ENCODE measurements at regions not wholly inside any gene's neighbourhood (a gene's known extent, or its start where the extent isn't known, plus 50 kb on each side); places are given as distances from the start of the nearest gene placed in this dataset.

DNA sequence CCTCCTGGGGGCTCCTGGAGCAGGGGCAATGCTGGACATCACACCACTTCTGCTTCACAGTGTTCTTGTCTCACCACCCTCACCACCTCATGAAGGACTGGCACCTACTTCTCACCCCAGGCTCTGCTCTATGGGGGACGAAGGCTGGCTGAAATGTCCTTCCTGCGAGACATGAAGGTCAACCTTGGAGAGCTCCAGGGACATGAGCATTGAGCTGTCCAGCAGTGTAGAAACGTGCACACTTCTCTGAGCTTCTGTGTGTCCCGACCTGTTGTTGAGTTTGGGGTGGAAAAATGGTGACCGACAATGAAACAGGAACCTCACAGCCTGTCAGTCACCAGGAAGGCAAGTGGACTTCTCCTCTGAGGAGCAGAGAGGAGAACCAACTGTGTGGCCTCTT is 68.6 kb upstream of the ADAMTS16 start:
- no peak for DNase-seq (ENCODE audit: low read depth)
- Histone ChIP-seq H3K36me3 (ENCODE audit: control insufficient read depth, insufficient read depth, low read length, severe bottlenecking) (no peaks in the 10 kb centered on the region), H3K9me3 (ENCODE audit: control insufficient read depth, low read length) (no peaks in the 10 kb centered on the region), H3K4me1 (ENCODE audit: control insufficient read depth, insufficient read depth, low read length) (no peaks in the 10 kb centered on the region), H3K27me3 (replicated peaks; ENCODE audit: control insufficient read depth, insufficient read depth, low read length) (peaks cover 50% of the 10 kb centered on the region), H3K4me3 (ENCODE audit: low read length) (no peak overlapping the region), H3K9ac (ENCODE audit: low read length) (no peak overlapping the region)

DNA sequence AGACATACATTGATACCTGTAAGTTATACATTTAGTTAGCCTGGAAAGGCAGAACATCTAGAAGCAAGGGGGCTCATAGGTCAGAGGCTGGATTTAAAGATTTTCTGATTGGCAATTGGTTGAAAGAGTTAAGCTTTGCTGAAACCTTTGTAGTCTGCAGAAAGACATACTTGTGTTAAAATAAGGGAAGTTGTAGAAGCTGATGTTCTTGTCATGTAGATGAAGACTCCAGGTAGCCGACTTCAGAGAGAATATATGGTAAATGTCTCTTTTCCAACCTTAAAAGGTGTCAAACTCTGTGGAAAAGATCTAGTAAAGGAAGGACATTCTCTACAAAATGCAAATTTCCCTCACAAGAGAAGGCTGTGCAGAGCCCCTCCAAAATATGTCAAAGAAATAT is 62.9 kb upstream of the ADAMTS16 start:
- H3K4me1 ChIP-seq (ENCODE audit: control insufficient read depth, insufficient read depth, low read length), result no peaks in the 10 kb centered on the region
- H3K4me3 ChIP-seq (ENCODE audit: low read length), result no peak overlapping the region
- H3K27me3 ChIP-seq (replicated peaks; ENCODE audit: control insufficient read depth, insufficient read depth, low read length), result peaks cover 31% of the 10 kb centered on the region
- no peak overlapping the region for H3K9ac ChIP-seq (ENCODE audit: low read length)
- no peaks in the 10 kb centered on the region for H3K36me3 ChIP-seq (ENCODE audit: control insufficient read depth, insufficient read depth, low read length, severe bottlenecking)
- H3K9me3 ChIP-seq (ENCODE audit: control insufficient read depth, low read length), result no peaks in the 10 kb centered on the region
- DNase-seq (ENCODE audit: low read depth), result no peak

DNA sequence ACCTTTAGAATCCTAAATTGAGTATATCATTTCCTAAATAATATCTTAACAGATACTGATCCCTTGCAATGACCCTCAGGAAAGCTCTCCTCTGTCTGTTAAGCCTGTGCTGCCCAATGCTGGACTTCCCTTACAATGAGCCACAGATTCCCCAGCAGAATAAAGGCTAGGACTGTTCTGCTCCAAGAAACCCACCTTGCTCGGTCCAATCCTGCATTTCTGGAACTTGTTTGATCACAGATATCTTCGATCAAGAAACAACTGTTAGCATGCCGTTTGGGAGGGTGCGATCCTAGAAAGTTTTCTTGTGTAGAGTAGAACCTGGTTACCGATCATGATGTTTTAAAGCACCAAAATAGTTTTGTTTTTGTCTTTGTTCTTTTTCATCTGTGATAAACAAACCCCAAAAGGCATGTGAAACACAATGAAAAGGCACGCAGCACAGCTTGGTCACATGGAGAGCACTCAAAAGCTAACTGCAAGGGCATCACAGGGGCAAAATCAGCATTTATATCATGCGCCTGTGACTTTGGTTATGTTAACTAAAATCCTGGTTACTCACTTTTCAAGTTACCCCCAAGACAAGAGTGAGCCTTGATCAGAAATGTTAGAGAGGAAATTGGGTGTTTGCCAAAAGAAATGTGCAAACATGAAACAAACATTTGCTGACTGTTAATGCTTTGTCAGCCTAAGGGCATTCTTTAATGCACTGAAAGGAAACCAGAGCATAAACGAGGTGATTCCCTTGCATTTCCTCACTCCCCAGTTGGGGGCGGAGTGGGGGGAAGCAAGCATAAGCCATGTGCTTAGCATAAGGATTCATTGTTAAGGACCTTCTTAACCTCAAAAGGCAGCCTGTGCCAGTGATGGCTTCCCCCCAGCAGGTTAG is 61.9 kb upstream of the ADAMTS16 start:
- no peaks in the 10 kb centered on the region for H3K4me1 ChIP-seq (ENCODE audit: control insufficient read depth, insufficient read depth, low read length)
- no peak for DNase-seq (ENCODE audit: low read depth)

DNA sequence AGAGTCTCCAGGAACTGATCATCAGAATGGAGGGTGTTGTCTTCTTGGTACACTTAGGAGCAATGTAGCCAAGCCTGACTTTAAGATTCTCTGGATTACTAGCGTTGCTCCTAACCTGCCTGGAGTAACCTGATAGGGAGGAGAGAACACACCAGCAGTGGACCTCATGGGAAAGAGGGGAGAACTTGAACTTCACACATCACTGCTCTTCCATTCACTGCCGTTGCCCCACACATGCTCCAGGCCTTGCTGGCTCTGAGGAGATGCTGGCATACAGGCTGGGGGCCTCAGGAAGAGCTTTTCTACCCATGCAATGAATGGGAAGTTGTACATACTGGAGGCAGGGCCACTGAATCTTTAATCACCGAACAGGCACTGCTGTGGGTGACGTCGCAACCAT is 60.3 kb upstream of the ADAMTS16 start:
- H3K9me3 ChIP-seq (ENCODE audit: control insufficient read depth, low read length), result no peaks in the 10 kb centered on the region
- peaks cover 19% of the 10 kb centered on the region for H3K27me3 ChIP-seq (replicated peaks; ENCODE audit: control insufficient read depth, insufficient read depth, low read length)
- DNase-seq (ENCODE audit: low read depth), result no peak
- no peak overlapping the region for H3K9ac ChIP-seq (ENCODE audit: low read length)
- H3K36me3 ChIP-seq (ENCODE audit: control insufficient read depth, insufficient read depth, low read length, severe bottlenecking), result no peaks in the 10 kb centered on the region
- no peak overlapping the region for H3K4me3 ChIP-seq (ENCODE audit: low read length)
- no peaks in the 10 kb centered on the region for H3K4me1 ChIP-seq (ENCODE audit: control insufficient read depth, insufficient read depth, low read length)

More for the DNA sequence above, 61.9 kb upstream of the ADAMTS16 start:
- Histone ChIP-seq H3K4me3 (ENCODE audit: low read length) (no peak overlapping the region), H3K9ac (ENCODE audit: low read length) (no peak overlapping the region), H3K9me3 (ENCODE audit: control insufficient read depth, low read length) (no peaks in the 10 kb centered on the region), H3K27me3 (replicated peaks; ENCODE audit: control insufficient read depth, insufficient read depth, low read length) (peaks cover 24% of the 10 kb centered on the region), H3K36me3 (ENCODE audit: control insufficient read depth, insufficient read depth, low read length, severe bottlenecking) (no peaks in the 10 kb centered on the region)

- no peaks in the 10 kb centered on the region for H3K36me3 ChIP-seq (ENCODE audit: control insufficient read depth, insufficient read depth, low read length, severe bottlenecking)
Measured at GRCh38 chr5:5080790-5081189, 59.3 kb upstream of the ADAMTS16 start.

GRCh38 chr5:5085381-5085780 is 54.7 kb upstream of the ADAMTS16 start:
- DNase-seq (ENCODE audit: low read depth), result no peak
- no peaks in the 10 kb centered on the region for H3K9me3 ChIP-seq (ENCODE audit: control insufficient read depth, low read length)
- no peaks in the 10 kb centered on the region for H3K4me1 ChIP-seq (ENCODE audit: control insufficient read depth, insufficient read depth, low read length)
- H3K4me3 ChIP-seq (ENCODE audit: low read length), result no peak overlapping the region
- H3K27me3 ChIP-seq (replicated peaks; ENCODE audit: control insufficient read depth, insufficient read depth, low read length), result peaks cover 5% of the 10 kb centered on the region
- H3K36me3 ChIP-seq (ENCODE audit: control insufficient read depth, insufficient read depth, low read length, severe bottlenecking), result no peaks in the 10 kb centered on the region
- no peak overlapping the region for H3K9ac ChIP-seq (ENCODE audit: low read length)

More at GRCh38 chr5:5080790-5081189, 59.3 kb upstream of the ADAMTS16 start:
- no peak for DNase-seq (ENCODE audit: low read depth)
- no peaks in the 10 kb centered on the region for H3K4me1 ChIP-seq (ENCODE audit: control insufficient read depth, insufficient read depth, low read length)
- H3K9ac ChIP-seq (ENCODE audit: low read length), result no peak overlapping the region
- peaks cover 19% of the 10 kb centered on the region for H3K27me3 ChIP-seq (replicated peaks; ENCODE audit: control insufficient read depth, insufficient read depth, low read length)
- no peak overlapping the region for H3K4me3 ChIP-seq (ENCODE audit: low read length)
- H3K9me3 ChIP-seq (ENCODE audit: control insufficient read depth, low read length), result no peaks in the 10 kb centered on the region

DNA sequence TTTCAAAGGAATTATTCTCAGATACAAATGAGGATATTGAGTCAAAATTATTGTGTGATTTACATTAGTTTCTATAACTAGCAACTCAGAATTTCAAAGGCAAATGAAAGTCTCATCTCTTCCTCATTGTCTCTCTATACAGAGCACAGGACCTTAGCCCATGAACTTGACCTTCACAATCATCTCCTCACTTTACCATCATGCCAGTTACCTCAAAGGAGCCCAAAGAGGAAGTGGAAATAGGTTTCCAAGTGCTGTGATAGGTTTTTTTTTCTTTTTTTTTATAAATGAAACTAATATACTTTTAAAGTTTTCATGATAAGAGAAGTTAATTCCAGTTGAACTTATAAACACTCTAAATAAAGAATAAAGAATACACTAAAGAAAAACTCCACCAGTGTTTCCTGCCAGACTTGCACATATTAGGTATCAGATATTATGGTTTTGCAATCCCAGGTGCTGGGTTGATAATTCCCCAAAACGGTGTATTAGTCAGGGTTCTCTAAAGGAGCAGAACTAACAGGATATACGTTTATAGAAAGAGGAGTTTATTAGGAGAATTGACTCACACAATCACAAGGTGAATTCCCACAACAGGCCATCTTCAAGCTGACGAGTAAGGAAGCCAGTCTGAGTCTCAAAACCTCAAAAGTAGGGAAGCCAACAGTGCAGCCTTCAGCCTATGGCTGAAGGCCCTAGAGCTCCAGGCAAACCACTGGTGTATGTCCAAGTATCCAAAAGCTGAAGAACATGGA is 50.1 kb upstream of the ADAMTS16 start:
- H3K27me3 ChIP-seq (replicated peaks; ENCODE audit: control insufficient read depth, insufficient read depth, low read length), result no peaks in the 10 kb centered on the region
- H3K36me3 ChIP-seq (ENCODE audit: control insufficient read depth, insufficient read depth, low read length, severe bottlenecking), result no peaks in the 10 kb centered on the region
- DNase-seq (ENCODE audit: low read depth), result no peak
- H3K9me3 ChIP-seq (ENCODE audit: control insufficient read depth, low read length), result peaks cover 5% of the 10 kb centered on the region
- H3K9ac ChIP-seq (ENCODE audit: low read length), result no peak overlapping the region
- no peak overlapping the region for H3K4me3 ChIP-seq (ENCODE audit: low read length)
- H3K4me1 ChIP-seq (ENCODE audit: control insufficient read depth, insufficient read depth, low read length), result no peaks in the 10 kb centered on the region

Measured in adipocyte (in vitro differentiated cells).